CD4-positive, CD25-positive, alpha-beta regulatory T cell (primary cell): ENCODE measurements at regions not wholly inside any gene's neighbourhood (a gene's known extent, or its start where the extent isn't known, plus 50 kb on each side); places are given as distances from the start of the nearest gene placed in this dataset.

Experiments used
- ATAC-seq, 2 donors: fragments of 150-1000 bp; cut with Tn5 transposase; one replicate each; pipeline ENCODE4 v1.10.0; 2021; ENCODE audit warnings: low read depth in 2 of 2, moderate number of reproducible peaks in 2 of 2, moderate library complexity in 1 of 2
- DNase-seq, 3 donors: peaks; one replicate each; pipeline versions ENCODE4 v3.0.0 to v3.0.0-alpha.2; 2012 to 2022; ENCODE audit warnings: mixed read lengths in 1 of 3
- H3K27ac ChIP-seq: one replicate; pipeline ENCODE4 v1.7.0; 2013; ENCODE audit warnings: mild to moderate bottlenecking, low read length; ENCODE audit not compliant: insufficient read depth, poor library complexity, severe bottlenecking
- H3K27me3 ChIP-seq: one replicate; pipeline ENCODE4 v1.7.0; 2013; ENCODE audit warnings: low read length; ENCODE audit not compliant: control insufficient read depth, insufficient read depth
- H3K36me3 ChIP-seq: one replicate; pipeline ENCODE4 v1.7.0; 2013; ENCODE audit warnings: mild to moderate bottlenecking, low read length, moderate library complexity; ENCODE audit not compliant: control insufficient read depth, insufficient read depth
- H3K4me1 ChIP-seq: 2 replicates; pipeline ENCODE4 v1.7.0; 2013; ENCODE audit warnings: mild to moderate bottlenecking, low read length; ENCODE audit not compliant: insufficient read depth, control insufficient read depth, poor library complexity, severe bottlenecking
- H3K4me3 ChIP-seq: one replicate; pipeline ENCODE4 v1.7.0; 2013; ENCODE audit warnings: low read depth, mild to moderate bottlenecking, low read length, moderate library complexity
- H3K9me3 ChIP-seq, 2 experiments: 1 replicate in 1 of 2; 2 replicates in 1 of 2; pipeline ENCODE4 v1.7.0; 2013; ENCODE audit warnings: low read length in 2 of 2, mild to moderate bottlenecking in 1 of 2, moderate library complexity in 1 of 2; ENCODE audit not compliant: control insufficient read depth in 2 of 2
- H3K27ac Mint-ChIP-seq, 3 donors: one replicate each; pipeline ENCODE4 v1.8.0; 2020 to 2022; ENCODE audit warnings: mild to moderate bottlenecking in 3 of 3, mixed read lengths in 3 of 3, moderate library complexity in 2 of 3
- H3K27me3 Mint-ChIP-seq: one replicate; pipeline ENCODE4 v1.8.0; 2022; ENCODE audit warnings: mild to moderate bottlenecking, mixed read lengths
- H3K36me3 Mint-ChIP-seq: one replicate; pipeline ENCODE4 v1.8.0; 2020; ENCODE audit warnings: mixed read lengths
- H3K4me1 Mint-ChIP-seq, 4 donors: one replicate each; pipeline ENCODE4 v1.8.0; 2020 to 2022; ENCODE audit warnings: mixed read lengths in 4 of 4, mild to moderate bottlenecking in 1 of 4
- H3K4me3 Mint-ChIP-seq, 4 donors: one replicate each; pipeline ENCODE4 v1.8.0; 2020 to 2022; ENCODE audit warnings: mild to moderate bottlenecking in 4 of 4, mixed read lengths in 4 of 4, moderate library complexity in 3 of 4
- H3K9me3 Mint-ChIP-seq, 7 donors: one replicate each; pipeline ENCODE4 v1.8.0; 2020 to 2022; ENCODE audit warnings: mixed read lengths in 7 of 7, mild to moderate bottlenecking in 3 of 7, moderate library complexity in 2 of 7

GRCh38 chr22:27138471-27138870, 481.1 kb downstream of the MIAT start:
- Mint-ChIP-seq H3K4me1 (peaks cover 0 to 5% (median 0%) of the 10 kb centered on the region in 4 donors), H3K4me3 (no peak overlapping the region), H3K27ac (no peak overlapping the region), H3K9me3 (peaks cover 0 to 4% (median 0%) of the 10 kb centered on the region in 7 donors), H3K36me3 (no peaks in the 10 kb centered on the region), H3K27me3 (peaks cover 14% of the 10 kb centered on the region)
- no peak for DNase-seq
- no peaks in the 10 kb centered on the region for H3K9me3 ChIP-seq
- no peak overlapping the region for H3K27ac ChIP-seq
- H3K4me1 ChIP-seq = no peaks in the 10 kb centered on the region
- ATAC-seq = no peak
- H3K27me3 ChIP-seq = no peaks in the 10 kb centered on the region
- H3K36me3 ChIP-seq = no peaks in the 10 kb centered on the region
- no peak overlapping the region for H3K4me3 ChIP-seq

GRCh38 chr22:27139935-27140511, 482.6 kb downstream of the MIAT start:
- Histone ChIP-seq H3K36me3 (no peaks in the 10 kb centered on the region), H3K4me1 (no peaks in the 10 kb centered on the region), H3K27me3 (no peaks in the 10 kb centered on the region), H3K9me3 (no peaks in the 10 kb centered on the region), H3K4me3 (no peak overlapping the region), H3K27ac (no peak overlapping the region)
- no peak overlapping the region for H3K27ac Mint-ChIP-seq
- ATAC-seq = no peak
- no peaks in the 10 kb centered on the region for H3K4me1 Mint-ChIP-seq
- no peak overlapping the region for H3K4me3 Mint-ChIP-seq
- no peak for DNase-seq
- no peaks in the 10 kb centered on the region for H3K36me3 Mint-ChIP-seq
- peaks cover 0 to 4% (median 0%) of the 10 kb centered on the region in 7 donors for H3K9me3 Mint-ChIP-seq
- H3K27me3 Mint-ChIP-seq = peaks cover 10% of the 10 kb centered on the region

DNA sequence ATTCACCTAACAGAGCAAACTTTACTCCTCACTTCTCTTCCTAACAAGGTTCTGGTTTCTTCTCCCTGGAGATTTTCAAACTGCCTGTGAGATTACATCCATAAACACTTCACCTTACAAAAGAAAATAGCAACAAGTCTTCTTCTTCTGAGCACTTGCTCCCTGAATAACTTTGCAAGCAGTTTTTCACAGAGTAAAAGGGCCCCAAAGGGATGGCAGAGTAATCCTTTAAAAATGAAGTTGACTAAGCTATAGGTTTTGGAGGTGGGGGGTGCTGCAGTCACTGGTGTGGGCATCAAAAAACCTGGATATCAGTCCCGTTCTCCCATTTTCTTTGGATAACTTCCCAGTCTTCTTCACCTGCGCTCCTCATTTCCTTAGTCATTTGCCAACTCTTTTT, 484.9 kb downstream of the MIAT start:
- Histone ChIP-seq H3K4me1 (no peaks in the 10 kb centered on the region), H3K27me3 (no peaks in the 10 kb centered on the region), H3K9me3 (no peaks in the 10 kb centered on the region), H3K4me3 (no peak overlapping the region), H3K27ac (no peak overlapping the region), H3K36me3 (no peaks in the 10 kb centered on the region)
- no peaks in the 10 kb centered on the region for H3K4me1 Mint-ChIP-seq
- no peak for DNase-seq
- no peak overlapping the region for H3K27ac Mint-ChIP-seq
- no peak for ATAC-seq
- H3K4me3 Mint-ChIP-seq = no peak overlapping the region
- no peaks in the 10 kb centered on the region for H3K9me3 Mint-ChIP-seq
- no peaks in the 10 kb centered on the region for H3K36me3 Mint-ChIP-seq
- H3K27me3 Mint-ChIP-seq = peaks cover 10% of the 10 kb centered on the region

DNA sequence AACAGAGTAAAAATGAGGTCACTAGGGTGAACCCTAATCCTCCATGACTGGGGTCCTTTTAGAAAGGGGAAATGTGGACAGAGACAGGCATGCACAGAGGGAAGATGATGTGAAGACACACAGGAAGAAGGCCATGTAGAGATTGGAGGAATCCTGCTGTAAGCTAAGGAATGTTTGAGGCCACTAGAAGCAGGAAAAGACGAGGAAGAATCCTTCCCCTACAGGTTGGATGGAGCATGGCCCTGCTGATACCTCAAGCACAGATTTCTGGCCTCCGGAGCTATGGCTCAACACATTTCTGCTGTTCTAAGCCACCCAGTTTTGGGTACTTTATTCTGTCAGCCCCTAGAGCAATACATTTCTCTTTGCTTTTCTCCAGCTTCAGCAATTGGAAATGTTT, 486.9 kb downstream of the MIAT start:
- H3K27ac Mint-ChIP-seq = no peak overlapping the region
- H3K27me3 Mint-ChIP-seq = peaks cover 10% of the 10 kb centered on the region
- H3K4me3 Mint-ChIP-seq = no peak overlapping the region
- H3K4me3 ChIP-seq = no peak overlapping the region
- no peaks in the 10 kb centered on the region for H3K4me1 ChIP-seq
- no peak overlapping the region for H3K27ac ChIP-seq
- H3K27me3 ChIP-seq = no peaks in the 10 kb centered on the region
- no peak for ATAC-seq
- H3K36me3 Mint-ChIP-seq = no peaks in the 10 kb centered on the region
- no peak for DNase-seq
- H3K4me1 Mint-ChIP-seq = no peaks in the 10 kb centered on the region
- no peaks in the 10 kb centered on the region for H3K36me3 ChIP-seq
- H3K9me3 ChIP-seq = no peaks in the 10 kb centered on the region
- peaks cover 0 to 6% (median 1%) of the 10 kb centered on the region in 7 donors for H3K9me3 Mint-ChIP-seq

GRCh38 chr22:27146866-27147633, 489.7 kb downstream of the MIAT start:
- ATAC-seq (no peak), DNase-seq (no peak)
- Mint-ChIP-seq H3K9me3 (peaks cover 0 to 10% (median 1%) of the 10 kb centered on the region in 7 donors), H3K4me3 (no peak overlapping the region), H3K36me3 (no peaks in the 10 kb centered on the region), H3K27me3 (no peaks in the 10 kb centered on the region), H3K27ac (no peak overlapping the region), H3K4me1 (peaks cover 0 to 4% (median 2%) of the 10 kb centered on the region in 4 donors)
- Histone ChIP-seq H3K36me3 (no peaks in the 10 kb centered on the region), H3K9me3 (no peaks in the 10 kb centered on the region), H3K27me3 (peaks cover 3% of the 10 kb centered on the region), H3K4me1 (no peaks in the 10 kb centered on the region), H3K27ac (no peak overlapping the region), H3K4me3 (no peak overlapping the region)

GRCh38 chr22:27148055-27148454, 490.7 kb downstream of the MIAT start:
- no peaks in the 10 kb centered on the region for H3K27me3 Mint-ChIP-seq
- no peak for ATAC-seq

GRCh38 chr22:27148886-27149470, 491.6 kb downstream of the MIAT start:
- Mint-ChIP-seq H3K4me1 (peaks cover 0 to 4% (median 2%) of the 10 kb centered on the region in 4 donors), H3K4me3 (no peak overlapping the region), H3K36me3 (no peaks in the 10 kb centered on the region), H3K27ac (no peak overlapping the region), H3K27me3 (no peaks in the 10 kb centered on the region), H3K9me3 (peaks cover 0 to 24% (median 3%) of the 10 kb centered on the region in 7 donors)
- Histone ChIP-seq H3K4me3 (no peak overlapping the region), H3K27me3 (peaks cover 3% of the 10 kb centered on the region), H3K4me1 (no peaks in the 10 kb centered on the region), H3K36me3 (no peaks in the 10 kb centered on the region), H3K9me3 (no peaks in the 10 kb centered on the region), H3K27ac (no peak overlapping the region)
- ATAC-seq (no peak), DNase-seq (no peak)

More at GRCh38 chr22:27148055-27148454, 490.7 kb downstream of the MIAT start:
- Histone ChIP-seq H3K27me3 (peaks cover 3% of the 10 kb centered on the region), H3K36me3 (no peaks in the 10 kb centered on the region), H3K27ac (no peak overlapping the region), H3K4me1 (no peaks in the 10 kb centered on the region), H3K9me3 (no peaks in the 10 kb centered on the region), H3K4me3 (no peak overlapping the region)
- Mint-ChIP-seq H3K36me3 (no peaks in the 10 kb centered on the region), H3K4me3 (no peak overlapping the region), H3K27ac (no peak overlapping the region), H3K9me3 (peaks cover 0 to 17% (median 1%) of the 10 kb centered on the region in 7 donors), H3K4me1 (peaks cover 0 to 4% (median 2%) of the 10 kb centered on the region in 4 donors)
- no peak for DNase-seq
